WTC11 (cell line): ENCODE measurements at regions not wholly inside any gene's neighbourhood (a gene's known extent, or its start where the extent isn't known, plus 50 kb on each side); places are given as distances from the start of the nearest gene placed in this dataset.

Source experiments
- ATAC-seq: fragments of 200-7000 bp; cut with Tn5 transposase; 2 replicates; pipeline ENCODE4 v1.10.0; 2021; ENCODE audit warnings: mild to moderate bottlenecking, moderate library complexity
- CTCF ChIA-PET: fragments of 300-600 bp; sonication (Branson Sonifier 250); formaldehyde crosslinking; loops from one replicate; lab custom pipeline; 2021; ENCODE audit warnings: antibody characterized with exemption; lab: Charles Lee
- POLR2A ChIA-PET: fragments of 350-600 bp; sonication (Branson Sonifier 250); formaldehyde crosslinking; loops from one replicate; lab custom pipeline; 2021; ENCODE audit warnings: antibody characterized with exemption; lab: Charles Lee
- DNase-seq: peaks from one replicate; pipeline ENCODE4 v3.0.0; 2021; ENCODE audit warnings: low spot score
- H3K27ac Mint-ChIP-seq: 2 replicates; pipeline ENCODE4 v1.8.0; 2021; ENCODE audit warnings: mixed read lengths
- H3K27me3 Mint-ChIP-seq: 2 replicates; pipeline ENCODE4 v1.8.0; 2021; ENCODE audit warnings: low read depth, mild to moderate bottlenecking, moderate library complexity, mixed read lengths
- H3K36me3 Mint-ChIP-seq: 2 replicates; pipeline ENCODE4 v1.8.0; 2021; ENCODE audit warnings: mixed read lengths
- H3K4me1 Mint-ChIP-seq: 2 replicates; pipeline ENCODE4 v1.8.0; 2022; ENCODE audit warnings: mixed read lengths
- H3K4me3 Mint-ChIP-seq: 2 replicates; pipeline ENCODE4 v1.8.0; 2021; ENCODE audit warnings: mild to moderate bottlenecking, moderate library complexity, mixed read lengths
- H3K9me3 Mint-ChIP-seq: 2 replicates; pipeline ENCODE4 v1.8.0; 2021; ENCODE audit warnings: mixed read lengths
- CBFB ChIP-seq: sonication (generic); formaldehyde crosslinking; IDR thresholded peaks from 2 replicates; pipeline ENCODE4 v1.8.1; 2022; ENCODE audit warnings: mild to moderate bottlenecking, low read depth, missing genetic modification reagents
- CTCF ChIP-seq: fragments of 200-600 bp; IDR thresholded peaks from 2 replicates; pipeline ENCODE4 v1.8.0; 2022; ENCODE audit warnings: antibody characterized with exemption
- E2F1 ChIP-seq: sonication (generic); formaldehyde crosslinking; IDR thresholded peaks from 2 replicates; pipeline ENCODE4 v1.8.0; 2022; ENCODE audit warnings: mild to moderate bottlenecking, missing genetic modification reagents
- E2F4 ChIP-seq: sonication (generic); formaldehyde crosslinking; IDR thresholded peaks from 2 replicates; pipeline ENCODE4 v1.8.1; 2022; ENCODE audit warnings: low read depth, mild to moderate bottlenecking, moderate library complexity, missing genetic modification reagents, borderline replicate concordance
- ERG ChIP-seq: fragments of 250-450 bp; sonication (Bioruptor Pico); IDR thresholded peaks from 2 replicates; pipeline ENCODE4 v1.8.0; 2021; ENCODE audit warnings: mild to moderate bottlenecking
- FOXJ3 ChIP-seq: sonication (generic); formaldehyde crosslinking; IDR thresholded peaks from 2 replicates; pipeline ENCODE4 v1.9.0; 2021; ENCODE audit warnings: missing genetic modification reagents, mild to moderate bottlenecking, borderline replicate concordance
- HMGXB4 ChIP-seq: sonication (generic); formaldehyde crosslinking; IDR thresholded peaks from 2 replicates; pipeline ENCODE4 v1.8.1; 2023; ENCODE audit warnings: mild to moderate bottlenecking, moderate library complexity, missing genetic modification reagents
- JUN ChIP-seq: sonication (generic); formaldehyde crosslinking; IDR thresholded peaks from 2 replicates; pipeline ENCODE4 v1.8.0; 2023; ENCODE audit warnings: mild to moderate bottlenecking, missing genetic modification reagents
- KAT7 ChIP-seq: sonication (generic); formaldehyde crosslinking; IDR thresholded peaks from 2 replicates; pipeline ENCODE4 v1.8.1; 2023; ENCODE audit warnings: missing genetic modification reagents, mild to moderate bottlenecking, borderline replicate concordance
- NFYB ChIP-seq: sonication (generic); formaldehyde crosslinking; conservative IDR thresholded peaks from 2 replicates; pipeline ENCODE4 v1.8.0; 2022; ENCODE audit warnings: low read depth, missing genetic modification reagents
- RORB ChIP-seq: fragments of 250-450 bp; sonication (Bioruptor Pico); IDR thresholded peaks from 2 replicates; pipeline ENCODE4 v1.9.0; 2021; ENCODE audit warnings: mild to moderate bottlenecking
- SMAD3 ChIP-seq: sonication (generic); formaldehyde crosslinking; IDR thresholded peaks from 2 replicates; pipeline ENCODE4 v1.8.0; 2022; ENCODE audit warnings: missing genetic modification reagents, mild to moderate bottlenecking, borderline replicate concordance
- TCF7 ChIP-seq: sonication (generic); formaldehyde crosslinking; IDR thresholded peaks from 2 replicates; pipeline ENCODE4 v1.8.0; 2022; ENCODE audit warnings: mild to moderate bottlenecking, low read depth, missing genetic modification reagents, moderate library complexity
- TEAD4 ChIP-seq: sonication (generic); formaldehyde crosslinking; IDR thresholded peaks from 2 replicates; pipeline ENCODE4 v1.8.0; 2022; ENCODE audit warnings: mild to moderate bottlenecking, missing genetic modification reagents
- TP53 ChIP-seq: sonication (generic); formaldehyde crosslinking; IDR thresholded peaks from 2 replicates; pipeline ENCODE4 v1.8.1; 2023; ENCODE audit warnings: mild to moderate bottlenecking, missing genetic modification reagents
- ZBTB43 ChIP-seq: sonication (generic); formaldehyde crosslinking; IDR thresholded peaks from 2 replicates; pipeline ENCODE4 v1.8.1; 2023; ENCODE audit warnings: mild to moderate bottlenecking, missing genetic modification reagents
- ZMAT4 ChIP-seq: fragments of 250-450 bp; sonication (Bioruptor Pico); IDR thresholded peaks from 2 replicates; pipeline ENCODE4 v1.9.0; 2021; ENCODE audit warnings: mild to moderate bottlenecking
- ZNF396 ChIP-seq: fragments of 250-450 bp; sonication (Bioruptor Pico); IDR thresholded peaks from 2 replicates; pipeline ENCODE4 v1.8.0; 2021; ENCODE audit warnings: mild to moderate bottlenecking, moderate library complexity, borderline replicate concordance
- ZNF512 ChIP-seq: sonication (generic); formaldehyde crosslinking; IDR thresholded peaks from 2 replicates; pipeline ENCODE4 v1.8.1; 2022; ENCODE audit warnings: missing genetic modification reagents, borderline replicate concordance
- ZSCAN18 ChIP-seq: fragments of 250-450 bp; sonication (Bioruptor Pico); IDR thresholded peaks from 2 replicates; pipeline ENCODE4 v2.1.2; 2022; ENCODE audit warnings: mild to moderate bottlenecking, moderate library complexity

- no peak for TF ChIP-seq ZNF512
- TF ChIP-seq ZMAT4 (CRISPR knock-in tag) = no peak
Observed at GRCh38 chr14:75338398-75338797, 59.8 kb downstream of the FOS start (continued).

GRCh38 chr14:75339059-75339458 is 60.4 kb downstream of the FOS start:
- no peak for TF ChIP-seq FOXJ3 (CRISPR knock-in tag)
- no peak for TF ChIP-seq JUN (CRISPR knock-in tag)
- no peak for TF ChIP-seq ZNF512
- TF ChIP-seq HMGXB4 (CRISPR knock-in tag) = no peak
- TF ChIP-seq CTCF = no peak
- no peak for TF ChIP-seq TEAD4
- TF ChIP-seq SMAD3 (CRISPR knock-in tag) = no peak
- TF ChIP-seq E2F4 (CRISPR knock-in tag) = no peak
- TF ChIP-seq ZNF396 (CRISPR knock-in tag) = no peak
- TF ChIP-seq E2F1 (CRISPR knock-in tag) = no peak
- no peak for TF ChIP-seq ZBTB43 (CRISPR knock-in tag)
- no peak for TF ChIP-seq NFYB
- no peak for TF ChIP-seq ERG
- no peak for TF ChIP-seq TP53
- no peak for TF ChIP-seq KAT7 (CRISPR knock-in tag)
- no peak for TF ChIP-seq CBFB (CRISPR knock-in tag)
- TF ChIP-seq TCF7 (CRISPR knock-in tag) = no peak
- TF ChIP-seq ZSCAN18 (CRISPR knock-in tag) = no peak
- TF ChIP-seq RORB = no peak
- Mint-ChIP-seq H3K36me3 (peaks cover 5% of the 10 kb centered on the region; the same call in 1 of the 2 replicates), H3K27me3 (peaks cover 3% of the 10 kb centered on the region; the same call in 1 of the 2 replicates), H3K9me3 (peaks cover 25% of the 10 kb centered on the region), H3K4me3 (no peak overlapping the region), H3K4me1 (peaks cover 12% of the 10 kb centered on the region), H3K27ac (no peak overlapping the region)
- CTCF ChIA-PET = interaction anchor here (1.5 kb wide), 1 partner anchor 150 kb away, joined by 4 read pairs; no protein-coding TSS in a partner anchor
- no peak for ATAC-seq
- POLR2A ChIA-PET = no interaction called here
- no peak for DNase-seq
